Kidney glomerular epithelial cell (primary cell): ENCODE measurements at regions not wholly inside any gene's neighbourhood (a gene's known extent, or its start where the extent isn't known, plus 50 kb on each side); places are given as distances from the start of the nearest gene placed in this dataset.
"Not testable (repeated sequence)": the region's sequence is repeated elsewhere in the genome, so short reads cannot be mapped to it uniquely, and the experiment has no call there.

ENCODE experiments used
- DNase-seq: peaks from one replicate; lab custom pipeline; 2025; lab: John Stamatoyannopoulos, UW

- no peak for DNase-seq
Observed at GRCh38 chr9:2395814-2396612, 225.6 kb upstream of the VLDLR start.

GRCh38 chr9:2396622-2397285 lies 224.8 kb upstream of the VLDLR start:
- DNase-seq = no peak

- DNase-seq = not testable (repeated sequence)
Observed at GRCh38 chr9:2397875-2398274, 223.7 kb upstream of the VLDLR start.

GRCh38 chr9:2401746-2402145 lies 219.8 kb upstream of the VLDLR start:
- DNase-seq = not testable (repeated sequence)

- no peak for DNase-seq
Observed at GRCh38 chr9:2403701-2404100, 217.9 kb upstream of the VLDLR start.

GRCh38 chr9:2406252-2406651 lies 215.3 kb upstream of the VLDLR start:
- DNase-seq = no peak

- DNase-seq = no peak
Observed at GRCh38 chr9:2407450-2407849, 214.1 kb upstream of the VLDLR start.

GRCh38 chr9:2411459-2412215 lies 209.9 kb upstream of the VLDLR start:
- peak; percentile 81 for DNase-seq

- DNase-seq = no peak
Observed at GRCh38 chr9:2413160-2413805, 208.3 kb upstream of the VLDLR start.

- DNase-seq = peak; percentile 35
Observed at GRCh38 chr9:2414465-2414864, 207.1 kb upstream of the VLDLR start.

- no peak for DNase-seq
Observed at GRCh38 chr9:2415326-2415725, 206.3 kb upstream of the VLDLR start.

GRCh38 chr9:2417730-2418129 lies 203.9 kb upstream of the VLDLR start:
- DNase-seq = no peak

GRCh38 chr9:2418619-2419018 lies 203.0 kb upstream of the VLDLR start:
- DNase-seq = peak; percentile 43

- DNase-seq = no peak
Observed at GRCh38 chr9:2419347-2419746, 202.2 kb upstream of the VLDLR start.

GRCh38 chr9:2420543-2420942 lies 201.0 kb upstream of the VLDLR start:
- DNase-seq = no peak

- peak; percentile 5 for DNase-seq
Observed at GRCh38 chr9:2424619-2425033, 197.0 kb upstream of the VLDLR start.

- no peak for DNase-seq
Observed at GRCh38 chr9:2425676-2426075, 195.9 kb upstream of the VLDLR start.

GRCh38 chr9:2427120-2427891 lies 194.3 kb upstream of the VLDLR start:
- DNase-seq = no peak

- DNase-seq = no peak
Observed at GRCh38 chr9:2439957-2440356, 181.6 kb upstream of the VLDLR start.

GRCh38 chr9:2443933-2444332 lies 177.7 kb upstream of the VLDLR start:
- not testable (repeated sequence) for DNase-seq

GRCh38 chr9:2448193-2448738 lies 173.3 kb upstream of the VLDLR start:
- DNase-seq = no peak
